ENCODE measurements at regions not wholly inside any gene's neighbourhood (a gene's known extent, or its start where the extent isn't known, plus 50 kb on each side); places are given as distances from the start of the nearest gene placed in this dataset.
"Not testable (repeated sequence)": the region's sequence is repeated elsewhere in the genome, so short reads cannot be mapped to it uniquely, and the experiment has no call there.

- Histone ChIP-seq H3K27ac (no peak overlapping the region), H3K4me3 (no peak overlapping the region)
These were observed 1487.0 kb upstream of the FLRT2 start for GRCh38 chr14:84042992-84043391.

GRCh38 chr14:84064316-84065125 lies 1465.4 kb upstream of the FLRT2 start:
- Histone ChIP-seq H3K27ac (peak overlapping the region in 1 of 21 experiments; percentile 30), H3K4me3 (no peak overlapping the region)

- no peak overlapping the region for H3K27ac ChIP-seq
- no peak overlapping the region for H3K4me3 ChIP-seq
These were observed 1464.1 kb upstream of the FLRT2 start for GRCh38 chr14:84065811-84066210.

- H3K27ac ChIP-seq = no peak overlapping the region
- H3K4me3 ChIP-seq = no peak overlapping the region
These were observed 1461.7 kb upstream of the FLRT2 start for GRCh38 chr14:84068288-84068687.

- Histone ChIP-seq H3K4me3 (no peak overlapping the region), H3K27ac (no peak overlapping the region)
These were observed 1458.9 kb upstream of the FLRT2 start for GRCh38 chr14:84071061-84071460.

- Histone ChIP-seq H3K4me3 (no peak overlapping the region), H3K27ac (no peak overlapping the region)
These were observed 1455.3 kb upstream of the FLRT2 start for GRCh38 chr14:84074626-84075025.

- no peak overlapping the region for H3K27ac ChIP-seq
- no peak overlapping the region for H3K4me3 ChIP-seq
These were observed 1449.0 kb upstream of the FLRT2 start for GRCh38 chr14:84080944-84081343.

GRCh38 chr14:84084056-84084630 lies 1445.8 kb upstream of the FLRT2 start:
- H3K27ac ChIP-seq = no peak overlapping the region
- no peak overlapping the region for H3K4me3 ChIP-seq

- Histone ChIP-seq H3K4me3 (no peak overlapping the region), H3K27ac (no peak overlapping the region)
These were observed 1444.5 kb upstream of the FLRT2 start for GRCh38 chr14:84085493-84085892.

- Histone ChIP-seq H3K27ac (no peak overlapping the region), H3K4me3 (no peak overlapping the region)
These were observed 1443.2 kb upstream of the FLRT2 start for GRCh38 chr14:84086714-84087113.

GRCh38 chr14:84087986-84088531 lies 1441.9 kb upstream of the FLRT2 start:
- H3K4me3 ChIP-seq = no peak overlapping the region
- no peak overlapping the region for H3K27ac ChIP-seq

GRCh38 chr14:84090837-84091236 lies 1439.1 kb upstream of the FLRT2 start:
- no peak overlapping the region for H3K27ac ChIP-seq

GRCh38 chr14:84095681-84096080 lies 1434.3 kb upstream of the FLRT2 start:
- no peak overlapping the region for H3K4me3 ChIP-seq
- H3K27ac ChIP-seq = no peak overlapping the region

More at GRCh38 chr14:84090837-84091236, 1439.1 kb upstream of the FLRT2 start:
- no peak overlapping the region for H3K4me3 ChIP-seq

- Histone ChIP-seq H3K27ac (no peak overlapping the region), H3K4me3 (no peak overlapping the region)
These were observed 1431.7 kb upstream of the FLRT2 start for GRCh38 chr14:84098261-84098660.

- H3K4me3 ChIP-seq, H3K27ac ChIP-seq: not testable (repeated sequence)
These were observed 1430.4 kb upstream of the FLRT2 start for GRCh38 chr14:84099560-84099959.

GRCh38 chr14:84107835-84108343 lies 1422.1 kb upstream of the FLRT2 start:
- H3K27ac ChIP-seq = no peak overlapping the region
- H3K4me3 ChIP-seq = no peak overlapping the region

GRCh38 chr14:84108746-84109457 lies 1421.0 kb upstream of the FLRT2 start:
- Histone ChIP-seq H3K27ac (no peak overlapping the region), H3K4me3 (no peak overlapping the region)

GRCh38 chr14:84112589-84112988 lies 1417.4 kb upstream of the FLRT2 start:
- Histone ChIP-seq H3K4me3 (no peak overlapping the region), H3K27ac (no peak overlapping the region)

- H3K4me3 ChIP-seq = no peak overlapping the region
- H3K27ac ChIP-seq = no peak overlapping the region
These were observed 1404.3 kb upstream of the FLRT2 start for GRCh38 chr14:84125676-84126075.

- Histone ChIP-seq H3K27ac (no peak overlapping the region), H3K4me3 (no peak overlapping the region)
These were observed 1402.4 kb upstream of the FLRT2 start for GRCh38 chr14:84127495-84127894.
